ENCODE measurements at regions not wholly inside any gene's neighbourhood (a gene's known extent, or its start where the extent isn't known, plus 50 kb on each side); places are given as distances from the start of the nearest gene placed in this dataset.
"Not testable (repeated sequence)": the region's sequence is repeated elsewhere in the genome, so short reads cannot be mapped to it uniquely, and the experiment has no call there.

- ATAC-seq (no peak), DNase-seq (ENCODE audit: missing footprints) (no peak)
- intact Hi-C loops (cut with DNase I) = no loop called here
Observed at GRCh38 chr4:33482773-33483172, 2761.5 kb downstream of the ARAP2 start.

- intact Hi-C loops (cut with DNase I) = no loop called here
- DNase-seq (ENCODE audit: missing footprints) = no peak
- ATAC-seq = no peak
Observed at GRCh38 chr4:33485111-33485510, 2759.2 kb downstream of the ARAP2 start.

GRCh38 chr4:33493231-33493630, 2751.1 kb downstream of the ARAP2 start:
- DNase-seq (ENCODE audit: missing footprints) = no peak
- no peak for ATAC-seq
- intact Hi-C loops (cut with DNase I) = no loop called here

- intact Hi-C loops (cut with DNase I) = no loop called here
- no peak for DNase-seq (ENCODE audit: missing footprints)
Observed at GRCh38 chr4:33494150-33494549, 2750.2 kb downstream of the ARAP2 start.

GRCh38 chr4:33501587-33501986, 2742.7 kb downstream of the ARAP2 start:
- DNase-seq (ENCODE audit: missing footprints); ATAC-seq; intact Hi-C loops (cut with DNase I): not testable (repeated sequence)

More at GRCh38 chr4:33494150-33494549, 2750.2 kb downstream of the ARAP2 start:
- ATAC-seq = no peak

GRCh38 chr4:33512397-33512796, 2731.9 kb downstream of the ARAP2 start:
- ATAC-seq = no peak
- no peak for DNase-seq (ENCODE audit: missing footprints)
- intact Hi-C loops (cut with DNase I) = no loop called here

GRCh38 chr4:33518856-33519255, 2725.5 kb downstream of the ARAP2 start:
- intact Hi-C loops (cut with DNase I) = no loop called here
- no peak for DNase-seq (ENCODE audit: missing footprints)
- ATAC-seq = no peak

GRCh38 chr4:33532821-33533220, 2711.5 kb downstream of the ARAP2 start:
- ATAC-seq (no peak), DNase-seq (ENCODE audit: missing footprints) (no peak)
- intact Hi-C loops (cut with DNase I) = no loop called here

GRCh38 chr4:33536898-33537297, 2707.4 kb downstream of the ARAP2 start:
- intact Hi-C loops (cut with DNase I) = no loop called here
- DNase-seq (ENCODE audit: missing footprints) = no peak
- no peak for ATAC-seq

GRCh38 chr4:33537527-33537926, 2706.8 kb downstream of the ARAP2 start:
- intact Hi-C loops (cut with DNase I) = no loop called here
- ATAC-seq = no peak
- DNase-seq (ENCODE audit: missing footprints) = no peak

- ATAC-seq = no peak
- intact Hi-C loops (cut with DNase I) = no loop called here
- no peak for DNase-seq (ENCODE audit: missing footprints)
Observed at GRCh38 chr4:33543941-33544450, 2700.3 kb downstream of the ARAP2 start.

- DNase-seq (ENCODE audit: missing footprints) (no peak), ATAC-seq (no peak)
- intact Hi-C loops (cut with DNase I) = no loop called here
Observed at GRCh38 chr4:33551244-33551643, 2693.1 kb downstream of the ARAP2 start.

GRCh38 chr4:33561259-33561658, 2683.1 kb downstream of the ARAP2 start:
- intact Hi-C loops (cut with DNase I) = no loop called here
- no peak for ATAC-seq
- no peak for DNase-seq (ENCODE audit: missing footprints)

- intact Hi-C loops (cut with DNase I) = no loop called here
- DNase-seq (ENCODE audit: missing footprints) (no peak), ATAC-seq (no peak)
Observed at GRCh38 chr4:33566649-33567048, 2677.7 kb downstream of the ARAP2 start.

GRCh38 chr4:33577791-33578190, 2666.5 kb downstream of the ARAP2 start:
- DNase-seq (ENCODE audit: missing footprints) (no peak), ATAC-seq (no peak)
- intact Hi-C loops (cut with DNase I) = no loop called here

- ATAC-seq (no peak), DNase-seq (ENCODE audit: missing footprints) (no peak)
- intact Hi-C loops (cut with DNase I) = no loop called here
Observed at GRCh38 chr4:33579951-33580350, 2664.4 kb downstream of the ARAP2 start.

- no peak for DNase-seq (ENCODE audit: missing footprints)
- no peak for ATAC-seq
- intact Hi-C loops (cut with DNase I) = no loop called here
Observed at GRCh38 chr4:33592701-33593100, 2651.6 kb downstream of the ARAP2 start.

- DNase-seq (ENCODE audit: missing footprints) (peak; percentile 52), ATAC-seq (no peak)
- intact Hi-C loops (cut with DNase I) = no loop called here
Observed at GRCh38 chr4:33606951-33607350, 2637.4 kb downstream of the ARAP2 start.

GRCh38 chr4:33616121-33616520, 2628.2 kb downstream of the ARAP2 start:
- ATAC-seq (no peak), DNase-seq (ENCODE audit: missing footprints) (no peak)
- intact Hi-C loops (cut with DNase I) = no loop called here

- no peak for DNase-seq (ENCODE audit: missing footprints)
- ATAC-seq = no peak
- intact Hi-C loops (cut with DNase I) = no loop called here
Observed at GRCh38 chr4:33625748-33626147, 2618.6 kb downstream of the ARAP2 start.

GRCh38 chr4:33626221-33626620, 2618.1 kb downstream of the ARAP2 start:
- no peak for DNase-seq (ENCODE audit: missing footprints)
- intact Hi-C loops (cut with DNase I) = no loop called here
- no peak for ATAC-seq

GRCh38 chr4:33628296-33628695, 2616.0 kb downstream of the ARAP2 start:
- no peak for ATAC-seq

More at GRCh38 chr4:33628296-33628695, 2616.0 kb downstream of the ARAP2 start:
- no peak for DNase-seq (ENCODE audit: missing footprints)
- intact Hi-C loops (cut with DNase I) = no loop called here
